RWPE1 (cell line): ENCODE measurements at regions not wholly inside any gene's neighbourhood (a gene's known extent, or its start where the extent isn't known, plus 50 kb on each side); places are given as distances from the start of the nearest gene placed in this dataset.

Experiments
- CTCF ChIA-PET: fragments of 350-600 bp; sonication (Branson Sonifier 250); formaldehyde crosslinking; extraction: SDS; loops from one replicate; lab custom pipeline; 2021; lab: Yijun Ruan, JAX
- POLR2A ChIA-PET: fragments of 400-600 bp; formaldehyde crosslinking; extraction: SDS; loops from one replicate; lab custom pipeline; 2020; ENCODE audit warnings: antibody characterized with exemption; ENCODE audit not compliant: low non-redundant PET; lab: Yijun Ruan, JAX
- DNase-seq: peaks from one replicate; pipeline ENCODE4 v3.0.0; 2012; ENCODE audit warnings: low spot score
- H3K27ac ChIP-seq: fragments of 450-650 bp; 2 replicates; pipeline ENCODE4 v1.5.1; 2017
- TF ChIP-seq, protein P1 (sequence below): fragments of 450-650 bp; conservative IDR thresholded peaks from 2 replicates; pipeline ENCODE4 v1.5.1; 2017; ENCODE audit warnings: low read depth, mild to moderate bottlenecking

DNA sequence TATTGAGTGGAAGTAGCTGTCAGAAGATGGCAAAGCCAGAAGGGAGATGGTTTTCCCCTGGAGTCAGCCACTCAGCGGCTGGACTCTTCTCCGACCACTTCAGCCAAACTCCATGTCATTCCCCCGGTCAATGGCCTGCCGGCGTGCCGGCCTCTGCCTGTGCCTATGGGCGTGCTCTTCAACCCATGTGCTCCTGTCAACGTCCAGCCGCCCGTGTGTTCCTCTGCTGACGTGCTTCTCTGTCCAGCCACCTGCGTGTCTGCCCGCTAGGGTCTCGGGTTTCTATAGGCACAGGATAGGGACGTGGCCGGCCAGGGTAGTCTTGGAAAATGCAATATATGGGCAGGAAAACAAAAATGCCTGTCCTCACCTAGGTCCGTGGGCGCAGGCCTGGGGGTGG, 77.7 kb upstream of the RUFY1 start:
- POLR2A ChIA-PET: no interaction called here
- CTCF ChIA-PET: no interaction called here
- H3K27ac ChIP-seq: no peak overlapping the region
- no peak for DNase-seq
- TF ChIP-seq, protein P1, sequence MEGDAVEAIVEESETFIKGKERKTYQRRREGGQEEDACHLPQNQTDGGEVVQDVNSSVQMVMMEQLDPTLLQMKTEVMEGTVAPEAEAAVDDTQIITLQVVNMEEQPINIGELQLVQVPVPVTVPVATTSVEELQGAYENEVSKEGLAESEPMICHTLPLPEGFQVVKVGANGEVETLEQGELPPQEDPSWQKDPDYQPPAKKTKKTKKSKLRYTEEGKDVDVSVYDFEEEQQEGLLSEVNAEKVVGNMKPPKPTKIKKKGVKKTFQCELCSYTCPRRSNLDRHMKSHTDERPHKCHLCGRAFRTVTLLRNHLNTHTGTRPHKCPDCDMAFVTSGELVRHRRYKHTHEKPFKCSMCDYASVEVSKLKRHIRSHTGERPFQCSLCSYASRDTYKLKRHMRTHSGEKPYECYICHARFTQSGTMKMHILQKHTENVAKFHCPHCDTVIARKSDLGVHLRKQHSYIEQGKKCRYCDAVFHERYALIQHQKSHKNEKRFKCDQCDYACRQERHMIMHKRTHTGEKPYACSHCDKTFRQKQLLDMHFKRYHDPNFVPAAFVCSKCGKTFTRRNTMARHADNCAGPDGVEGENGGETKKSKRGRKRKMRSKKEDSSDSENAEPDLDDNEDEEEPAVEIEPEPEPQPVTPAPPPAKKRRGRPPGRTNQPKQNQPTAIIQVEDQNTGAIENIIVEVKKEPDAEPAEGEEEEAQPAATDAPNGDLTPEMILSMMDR: no peak

DNA sequence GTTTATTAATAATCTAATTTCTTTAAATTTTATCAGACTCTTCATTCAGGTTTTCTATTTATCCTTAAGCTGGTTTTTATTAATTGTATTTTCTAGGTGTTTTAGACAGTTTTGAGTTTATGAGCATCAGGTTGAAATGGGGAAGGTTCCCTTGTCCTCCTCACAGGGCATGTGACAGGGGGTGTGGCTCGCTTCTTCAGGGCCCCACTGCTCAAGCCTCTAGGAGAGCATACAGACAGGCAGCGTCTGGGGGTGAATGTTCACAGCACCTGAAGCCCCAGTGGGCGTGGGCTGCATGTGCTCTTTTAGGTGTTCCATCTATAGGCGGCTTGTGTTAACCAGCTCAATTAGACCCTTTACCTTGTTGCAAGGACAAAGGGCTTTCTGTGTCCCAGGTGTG, 78.2 kb upstream of the RUFY1 start:
- no peak for DNase-seq
- ChIA-PET POLR2A (no interaction called here), CTCF (no interaction called here)
- TF ChIP-seq, protein P1: no peak
- H3K27ac ChIP-seq: no peak overlapping the region

- H3K27ac ChIP-seq: no peak overlapping the region
- ChIA-PET POLR2A (interaction anchor here (0.6 kb wide), 1 partner anchor 410 kb away, joined by 3 read pairs; the partner anchor contains the start of gene ZNF354C), CTCF (interaction anchor here (0.9 kb wide), 1 partner anchor 10 kb away, joined by 3 read pairs; no protein-coding TSS in a partner anchor)
- DNase-seq: no peak
- TF ChIP-seq, protein P1: no peak
Observed at GRCh38 chr5:179470201-179470600, 80.2 kb upstream of the RUFY1 start.

- TF ChIP-seq, protein P1: no peak
- CTCF ChIA-PET: interaction anchor here (0.6 kb wide), 1 partner anchor 37 kb away, joined by 4 read pairs; no protein-coding TSS in a partner anchor
- DNase-seq: no peak
- H3K27ac ChIP-seq: no peak overlapping the region
- POLR2A ChIA-PET: no interaction called here
Observed at GRCh38 chr5:179468696-179469095, 81.7 kb upstream of the RUFY1 start.

DNA sequence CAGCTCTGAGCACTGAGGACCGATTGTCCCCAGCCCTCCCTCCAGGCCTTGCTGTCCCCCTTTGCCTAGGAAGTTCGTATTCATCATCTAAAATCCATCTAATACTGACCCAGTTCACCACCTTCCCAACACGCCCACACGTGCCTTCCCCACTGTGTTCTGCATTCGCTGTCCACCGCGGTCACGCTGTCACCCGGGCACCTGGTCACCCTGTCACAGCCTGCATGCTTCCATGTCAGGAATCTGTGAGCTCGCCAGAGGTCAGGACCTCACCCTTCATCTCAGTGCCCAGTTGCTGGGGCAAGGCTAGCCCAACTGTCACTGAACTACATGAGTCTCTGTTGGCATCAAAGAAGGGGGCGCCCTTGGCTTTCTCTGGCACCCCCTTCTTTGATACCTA, 82.9 kb upstream of the RUFY1 start:
- CTCF ChIA-PET: interaction anchor here (0.7 kb wide), 1 partner anchor 1032 kb away, joined by 4 read pairs; no protein-coding TSS in a partner anchor

DNA sequence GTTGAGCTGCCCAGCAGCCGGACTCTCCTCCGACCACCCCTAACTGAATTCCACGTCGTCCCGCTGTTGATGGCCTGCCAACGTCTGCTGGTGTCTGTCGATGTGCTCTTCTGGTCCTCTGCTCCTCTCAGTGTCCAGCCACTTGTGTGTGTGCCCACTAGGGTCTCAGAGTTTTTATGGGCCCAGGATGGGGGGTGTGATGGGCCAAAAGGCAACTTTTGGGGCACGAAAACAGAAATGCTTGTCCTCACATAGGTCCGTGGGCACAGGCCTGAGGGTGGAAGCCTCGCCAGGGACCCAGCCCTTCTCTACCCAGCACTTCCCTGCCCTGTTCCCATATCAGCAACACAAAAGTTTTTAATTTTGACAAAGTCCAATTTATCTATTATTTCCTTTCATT, 85.7 kb upstream of the RUFY1 start:
- ChIA-PET CTCF (no interaction called here), POLR2A (no interaction called here)
- TF ChIP-seq, protein P1: no peak
- H3K27ac ChIP-seq: no peak overlapping the region
- no peak for DNase-seq

More for the DNA sequence above, 82.9 kb upstream of the RUFY1 start:
- TF ChIP-seq, protein P1: no peak
- no peak for DNase-seq
- POLR2A ChIA-PET: no interaction called here
- H3K27ac ChIP-seq: no peak overlapping the region
